Activated CD4-positive, alpha-beta T cell treated with anti-CD3 and anti-CD28 coated beads, Interleukin-10, Interleukin-2, amounts not matched to agents 100 ng/mL and 50 ng/mL, durations not matched to agents 16 hours and 8 hours (primary cell): ENCODE measurements at regions not wholly inside any gene's neighbourhood (a gene's known extent, or its start where the extent isn't known, plus 50 kb on each side); places are given as distances from the start of the nearest gene placed in this dataset.
"Not testable (repeated sequence)": the region's sequence is repeated elsewhere in the genome, so short reads cannot be mapped to it uniquely, and the experiment has no call there.

ENCODE experiments used
- DNase-seq: peaks from one replicate; pipeline ENCODE4 v3.0.0-alpha.2; 2020

DNA sequence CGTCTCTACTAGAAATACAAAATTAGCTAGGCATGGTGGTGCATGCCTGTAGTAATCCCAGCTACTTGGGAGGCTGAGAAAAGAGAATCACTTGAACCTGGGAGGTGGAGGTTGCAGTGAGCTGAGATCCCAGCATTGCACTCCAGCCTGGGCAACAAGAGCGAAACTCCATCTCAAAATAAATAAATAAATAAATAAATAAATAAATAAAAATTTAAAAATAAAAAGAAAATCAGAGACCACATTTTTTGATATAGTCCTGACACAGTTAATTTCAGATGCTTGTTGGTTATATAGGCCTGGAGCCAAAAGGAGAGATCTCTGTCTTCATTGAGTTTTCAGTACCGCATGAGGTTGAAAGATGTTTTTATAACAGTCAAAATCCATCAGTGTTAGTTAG is 388.3 kb downstream of the PRELID2 start:
- DNase-seq = not testable (repeated sequence)

DNA sequence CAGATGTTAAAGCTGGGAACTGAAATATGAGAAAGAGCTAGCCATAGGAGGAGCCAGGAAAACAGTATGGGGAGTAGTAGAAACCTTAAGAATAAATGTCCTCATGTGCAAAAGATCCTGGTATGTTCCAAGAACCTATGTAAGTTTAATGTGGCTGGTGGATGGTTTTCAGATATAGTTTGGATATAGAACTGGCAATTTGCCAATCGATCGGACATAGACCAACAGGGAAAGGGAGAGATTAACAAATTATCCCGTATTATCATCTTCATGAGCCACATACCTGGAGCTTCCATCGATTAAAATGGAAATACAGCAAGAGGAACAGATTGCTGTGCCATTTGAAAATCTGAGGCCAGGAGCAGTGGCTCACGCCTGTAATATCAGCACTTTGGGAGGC is 388.7 kb downstream of the PRELID2 start:
- no peak for DNase-seq

DNA sequence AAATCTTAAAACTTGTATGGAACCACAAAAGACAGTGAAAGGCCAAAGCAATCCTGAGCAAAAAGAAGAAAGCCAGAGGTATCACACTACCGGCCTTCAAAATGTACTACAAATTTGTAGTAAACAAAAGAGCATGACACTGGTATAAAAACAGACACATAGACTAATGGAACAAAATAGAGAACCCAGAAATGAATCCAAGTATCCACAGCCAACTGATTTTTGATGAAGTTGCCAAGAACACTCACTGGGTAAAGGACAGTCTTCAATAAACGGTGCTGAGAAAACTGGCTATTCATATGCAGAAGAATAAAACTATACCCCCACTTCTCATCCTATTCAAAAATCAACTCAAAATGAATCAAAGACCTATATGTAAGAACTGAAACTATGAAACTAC is 390.1 kb downstream of the PRELID2 start:
- DNase-seq = no peak

DNA sequence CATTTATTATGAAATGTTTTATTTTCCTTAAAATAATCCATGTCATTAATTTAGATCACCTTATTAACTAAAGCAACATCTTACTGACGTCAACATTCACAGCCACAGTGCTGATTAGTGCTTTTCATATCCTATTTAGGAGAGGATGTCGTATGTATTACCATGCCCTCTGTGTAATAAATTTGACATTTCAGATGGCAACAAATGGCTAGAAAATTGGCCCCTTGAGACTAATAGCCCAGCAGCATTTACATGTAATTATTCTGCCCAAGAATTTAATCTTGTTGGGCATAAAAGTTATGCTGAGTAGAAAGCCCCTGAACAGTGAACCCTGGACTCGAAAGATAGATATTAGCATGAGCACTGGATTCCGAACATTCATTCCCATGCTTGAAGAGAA is 391.2 kb downstream of the PRELID2 start:
- no peak for DNase-seq

DNA sequence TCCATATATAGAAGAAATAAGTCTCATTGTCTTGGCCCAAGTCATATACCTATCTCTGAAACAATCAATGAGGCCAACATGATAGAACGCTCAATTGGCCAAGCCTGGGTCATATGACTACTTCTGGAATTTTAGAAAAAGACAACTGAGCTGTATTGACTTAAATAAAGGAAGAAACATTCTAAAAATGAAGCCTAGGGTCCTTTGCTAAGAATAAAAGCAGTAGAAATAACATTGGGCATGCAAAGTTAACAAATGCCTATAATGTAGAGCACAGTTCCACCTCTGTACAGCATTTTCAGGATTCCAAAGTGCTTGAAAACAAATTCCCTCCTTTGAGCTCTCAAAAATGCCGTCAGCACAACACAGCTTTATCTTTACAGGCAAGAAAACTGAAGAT is 391.8 kb downstream of the PRELID2 start:
- DNase-seq = no peak

DNA sequence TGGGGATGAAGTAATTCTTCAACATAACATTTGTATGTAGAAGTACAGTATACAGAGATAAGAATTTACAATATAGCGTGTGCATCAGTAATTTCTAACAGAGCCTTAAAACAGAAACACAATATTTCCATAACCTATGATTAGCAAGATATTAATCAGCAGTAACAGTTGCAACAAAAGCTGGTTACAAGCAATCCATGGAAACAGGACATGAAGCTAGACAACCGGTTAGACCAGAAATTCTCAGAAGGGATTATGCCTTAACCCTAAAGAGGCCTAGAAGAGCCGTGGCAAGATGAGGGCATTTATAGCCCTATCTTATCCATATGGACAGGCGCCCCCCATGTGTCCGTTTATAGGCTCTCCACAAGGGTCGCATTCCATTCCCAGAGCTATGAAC is 392.5 kb downstream of the PRELID2 start:
- not testable (repeated sequence) for DNase-seq

DNA sequence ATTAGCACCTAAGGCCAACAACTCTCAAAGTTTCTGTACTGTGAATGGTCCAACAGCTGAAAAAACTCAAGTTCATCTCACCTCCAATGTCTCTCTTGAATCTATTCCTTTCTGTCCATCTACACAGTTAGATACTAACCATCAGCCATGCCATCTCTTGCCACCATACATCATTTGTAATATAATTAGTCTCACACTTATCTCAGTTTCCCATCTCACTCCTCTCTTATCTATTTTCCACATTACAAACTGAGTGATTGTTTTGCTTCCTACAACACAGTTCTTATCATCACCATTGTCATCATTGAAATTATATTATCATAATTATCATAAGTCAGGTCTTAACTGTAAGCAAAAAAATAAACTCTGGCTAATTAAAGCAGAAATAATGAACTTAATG is 393.9 kb downstream of the PRELID2 start:
- no peak for DNase-seq

DNA sequence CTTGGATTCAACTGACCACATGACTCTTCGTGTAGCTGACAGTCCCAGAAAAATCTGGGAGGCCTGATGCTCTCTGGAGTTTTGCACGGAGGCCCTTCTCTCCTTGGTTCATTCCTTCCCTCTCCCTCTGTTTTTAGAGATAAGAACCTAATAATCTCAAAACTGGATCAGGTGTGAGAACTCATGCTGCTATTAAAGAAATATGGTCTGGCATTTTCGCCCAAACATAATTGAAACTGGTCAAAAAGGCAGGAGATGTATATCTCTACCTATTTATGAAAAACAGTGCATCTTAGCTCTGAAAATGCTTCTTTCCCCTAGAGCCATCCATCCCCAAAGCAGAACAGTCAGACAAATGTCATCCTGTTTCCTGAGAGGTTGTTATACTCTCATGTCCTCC is 397.5 kb downstream of the PRELID2 start:
- no peak for DNase-seq

DNA sequence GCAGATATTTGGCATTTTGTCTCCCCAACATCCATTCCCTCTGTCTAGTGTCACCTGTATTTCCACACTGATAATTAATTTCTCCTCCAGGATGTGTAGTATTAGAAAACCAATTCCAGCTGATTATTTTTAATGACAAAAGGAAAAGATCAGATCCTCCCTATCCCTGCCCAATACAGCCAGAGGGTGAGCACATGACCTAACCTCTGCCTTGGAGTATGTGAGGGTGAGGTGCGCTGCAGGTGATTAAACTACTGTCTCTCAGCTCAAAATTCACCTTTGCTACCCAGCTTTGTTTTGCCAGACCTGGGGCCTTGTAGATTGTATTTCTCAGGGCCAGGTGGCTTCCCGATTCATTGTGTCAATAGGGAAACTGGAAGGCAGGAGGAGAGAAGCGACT is 402.1 kb downstream of the PRELID2 start:
- DNase-seq = no peak

DNA sequence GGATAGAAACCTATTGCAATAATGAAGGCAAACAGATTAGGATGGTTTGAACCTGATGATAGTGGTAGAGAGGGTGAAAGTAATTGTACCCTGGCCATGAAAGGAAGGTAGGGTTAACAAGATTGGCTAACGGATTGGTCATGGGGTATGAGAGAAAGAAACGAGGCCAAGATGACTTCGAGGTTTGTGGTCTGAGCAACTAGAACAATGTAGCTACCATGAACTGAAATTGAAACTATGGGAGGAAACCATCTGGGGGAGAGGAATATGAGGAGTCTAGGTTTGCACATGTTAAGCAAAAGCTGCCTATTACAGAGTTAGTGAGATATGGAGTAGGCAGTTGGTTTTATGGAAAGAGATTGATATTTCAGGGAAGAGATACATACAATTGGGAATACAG is 406.0 kb downstream of the PRELID2 start:
- no peak for DNase-seq

DNA sequence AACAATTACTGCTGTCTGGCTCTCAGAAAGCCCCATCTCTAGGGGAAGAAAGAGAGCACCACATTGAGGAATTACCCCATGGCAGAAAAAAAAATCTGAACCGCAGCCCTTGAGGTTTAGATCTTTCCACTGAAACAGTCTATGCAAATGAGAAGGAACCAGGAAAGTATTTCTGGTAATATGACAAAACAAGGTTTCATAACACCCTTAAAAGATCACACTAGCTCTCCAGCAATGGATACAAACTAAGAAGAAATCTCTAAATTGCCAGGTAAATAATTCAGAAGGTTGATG is 427.1 kb downstream of the PRELID2 start:
- DNase-seq = no peak

DNA sequence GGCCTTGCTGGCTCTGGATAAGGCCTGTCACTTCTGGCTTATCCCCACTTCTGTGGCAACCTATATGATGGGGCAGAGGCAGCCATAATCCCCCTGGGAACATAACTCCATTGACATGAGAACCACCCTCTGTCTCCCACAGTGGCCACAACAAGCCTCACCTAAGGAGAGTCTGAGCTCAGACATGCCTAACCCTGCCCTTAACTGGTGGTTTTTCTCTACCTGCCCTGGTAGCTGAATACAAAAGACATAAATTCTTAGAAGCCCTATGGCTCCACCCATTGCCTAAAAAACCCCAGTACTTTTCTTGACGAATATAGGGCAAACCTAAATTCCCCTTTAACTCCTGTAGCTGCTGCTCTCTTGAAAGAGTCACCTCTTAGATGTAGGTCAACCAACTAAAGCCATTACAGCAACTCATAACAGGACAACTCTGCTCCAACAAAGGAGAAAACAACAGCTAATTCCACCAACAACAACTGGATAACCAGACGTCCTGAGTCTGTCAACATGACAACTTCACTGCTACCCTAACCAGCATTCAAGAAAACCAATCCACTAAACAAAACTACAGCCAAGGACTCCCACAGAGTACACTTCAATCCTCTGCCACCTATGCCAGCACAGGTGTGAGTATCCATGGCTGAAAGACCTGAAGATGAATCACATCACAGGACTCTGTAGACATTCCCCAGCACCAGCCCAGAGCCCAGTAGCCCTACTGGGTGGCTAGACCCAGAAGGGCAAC is 427.7 kb downstream of the PRELID2 start:
- DNase-seq = no peak

DNA sequence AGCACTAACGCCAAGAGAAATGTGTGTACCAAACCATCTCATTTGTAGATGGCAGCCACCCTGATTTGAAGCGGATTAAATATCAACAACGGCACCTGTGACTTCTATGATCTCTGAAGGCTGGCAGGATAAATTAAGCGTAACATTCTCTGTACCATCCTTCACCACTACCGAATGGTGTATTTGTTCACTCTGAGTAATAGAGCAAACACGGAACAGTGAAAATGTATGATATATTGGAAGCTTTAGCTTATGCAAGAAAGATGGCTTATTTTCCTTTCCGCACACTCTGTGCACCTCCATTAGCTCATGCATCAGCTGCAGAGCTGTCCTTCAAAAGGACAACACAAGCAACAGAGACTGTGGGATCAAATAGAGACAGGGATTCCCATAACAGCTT is 431.1 kb downstream of the PRELID2 start:
- no peak for DNase-seq

DNA sequence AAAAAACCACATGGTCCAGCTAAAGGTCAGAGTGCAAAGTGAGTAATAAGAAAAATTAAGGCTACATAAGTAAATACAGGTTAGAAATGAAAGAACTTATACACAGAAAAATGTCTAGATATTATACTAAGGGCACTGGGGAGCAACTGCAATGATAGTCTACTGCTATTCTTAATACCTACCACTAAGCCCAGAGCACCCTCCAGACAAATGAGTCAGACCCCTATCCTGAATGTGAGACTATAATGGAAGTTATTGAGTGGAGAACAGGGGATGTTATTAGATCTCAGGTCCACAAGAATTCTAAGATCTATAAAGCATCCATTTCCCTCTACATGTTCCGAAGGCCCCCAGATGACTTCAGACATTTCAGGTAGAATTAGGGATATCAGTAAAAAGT is 438.3 kb downstream of the PRELID2 start:
- DNase-seq = no peak

DNA sequence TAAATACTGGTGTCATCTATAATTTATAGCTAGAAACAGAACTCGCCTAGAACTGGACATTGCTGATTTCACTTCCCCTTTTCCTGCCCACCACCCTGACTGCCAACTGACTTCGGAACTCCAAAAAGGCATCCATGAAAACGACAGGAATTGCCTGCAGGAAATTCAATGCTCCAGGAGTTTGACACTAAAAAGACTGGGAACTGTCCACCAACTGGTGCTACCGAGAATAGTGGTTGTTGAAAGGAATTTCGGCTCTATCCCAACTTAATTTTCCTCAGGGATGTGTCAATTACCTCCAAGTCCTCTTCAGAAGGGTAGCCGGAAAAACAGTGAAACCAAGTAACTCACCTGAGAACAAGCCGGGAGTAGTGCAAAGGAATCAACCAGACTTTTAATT is 440.0 kb downstream of the PRELID2 start:
- DNase-seq = not testable (repeated sequence)

DNA sequence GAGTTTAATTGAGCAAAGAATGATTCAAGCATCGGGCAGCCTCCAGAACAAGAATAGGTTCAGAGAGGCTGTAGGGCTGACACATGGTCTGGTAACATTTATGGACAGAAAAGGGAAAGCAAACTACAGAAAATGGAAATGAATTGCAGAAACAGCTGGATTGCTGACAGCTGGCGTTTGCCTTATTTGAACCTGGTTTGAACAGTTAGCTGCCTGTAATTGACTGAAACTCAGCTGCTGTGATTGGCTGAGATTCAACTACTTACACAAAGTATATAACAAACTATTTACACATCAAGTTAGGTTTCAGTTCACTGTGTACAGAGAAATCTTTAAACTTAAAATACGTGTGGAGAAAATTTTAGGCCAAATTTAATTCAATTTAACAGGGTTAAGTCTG is 441.7 kb downstream of the PRELID2 start:
- no peak for DNase-seq

DNA sequence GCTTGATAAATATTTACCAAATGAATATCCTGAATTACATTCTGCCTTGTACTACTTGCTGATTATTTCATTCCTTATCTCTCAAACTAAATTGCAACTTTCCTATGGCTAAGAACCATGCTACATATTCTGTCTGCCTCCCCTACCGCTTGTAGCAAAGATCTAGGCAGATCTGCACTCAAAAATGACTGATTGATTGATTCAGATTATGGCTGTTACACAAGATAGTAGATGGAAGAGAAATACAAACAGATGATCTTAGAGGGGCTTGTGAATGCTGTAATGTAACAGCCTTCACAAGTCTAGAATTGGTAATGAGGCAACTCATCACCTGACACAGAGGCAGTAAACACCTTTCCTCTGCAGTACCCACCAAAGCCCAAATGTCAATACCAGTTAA is 446.1 kb downstream of the PRELID2 start:
- no peak for DNase-seq

DNA sequence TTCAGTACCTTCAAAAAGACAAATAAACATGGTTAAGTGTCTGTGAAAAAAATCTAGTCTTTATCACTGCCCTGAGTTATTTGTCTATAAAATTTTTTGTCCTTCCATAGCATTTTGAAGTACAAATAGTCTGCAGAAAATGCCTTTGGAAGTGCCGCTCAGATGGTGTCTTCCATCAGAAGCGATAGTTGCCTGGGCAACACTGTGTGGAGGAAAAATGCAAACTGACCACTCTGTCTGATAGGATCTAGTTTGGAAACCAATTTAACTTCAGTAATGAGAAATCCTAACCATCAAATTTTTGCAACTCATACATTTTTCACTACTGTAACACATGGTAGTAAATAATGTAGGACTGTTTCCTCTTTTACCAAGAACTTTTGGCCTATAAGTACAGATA is 449.9 kb downstream of the PRELID2 start:
- DNase-seq = no peak

DNA sequence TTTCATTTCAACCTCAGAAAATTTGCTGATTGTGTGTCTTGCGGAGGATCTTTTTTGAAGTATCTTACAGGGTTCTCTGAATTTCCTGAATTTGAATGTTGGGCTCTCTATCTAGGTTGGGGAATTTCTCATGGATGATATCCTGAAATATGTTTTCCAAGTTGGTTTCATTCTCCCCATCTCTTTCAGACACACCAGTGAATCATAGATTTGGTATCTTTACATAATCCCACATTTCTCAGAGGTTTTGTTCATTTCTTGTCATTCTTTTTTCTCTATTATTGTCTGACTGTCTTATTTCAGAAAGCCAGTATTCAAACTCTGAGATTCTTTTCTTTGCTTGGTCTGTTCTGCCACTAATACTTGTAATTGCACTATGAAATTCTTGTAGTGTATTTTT is 456.9 kb downstream of the PRELID2 start:
- DNase-seq = no peak

DNA sequence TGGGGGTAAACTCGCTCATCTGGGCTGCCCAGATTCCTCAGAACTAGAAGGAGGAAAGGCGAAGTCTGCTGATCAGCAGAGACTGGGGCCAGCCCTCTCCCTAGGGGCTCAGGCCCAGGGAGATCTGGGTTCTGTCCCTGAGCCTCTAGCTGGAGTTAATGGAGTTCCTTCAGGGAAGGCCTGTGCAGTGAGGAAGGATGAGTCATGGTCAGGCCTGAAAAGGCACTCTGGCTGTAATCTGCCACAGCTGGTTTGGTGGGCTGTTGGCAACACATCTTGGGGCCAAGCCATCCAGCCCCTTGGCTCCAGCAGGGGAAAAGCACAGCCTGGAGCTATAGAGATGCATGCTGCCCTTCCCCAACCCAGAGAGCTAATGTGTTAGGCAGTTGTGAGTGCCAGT is 459.6 kb downstream of the PRELID2 start:
- DNase-seq = no peak

DNA sequence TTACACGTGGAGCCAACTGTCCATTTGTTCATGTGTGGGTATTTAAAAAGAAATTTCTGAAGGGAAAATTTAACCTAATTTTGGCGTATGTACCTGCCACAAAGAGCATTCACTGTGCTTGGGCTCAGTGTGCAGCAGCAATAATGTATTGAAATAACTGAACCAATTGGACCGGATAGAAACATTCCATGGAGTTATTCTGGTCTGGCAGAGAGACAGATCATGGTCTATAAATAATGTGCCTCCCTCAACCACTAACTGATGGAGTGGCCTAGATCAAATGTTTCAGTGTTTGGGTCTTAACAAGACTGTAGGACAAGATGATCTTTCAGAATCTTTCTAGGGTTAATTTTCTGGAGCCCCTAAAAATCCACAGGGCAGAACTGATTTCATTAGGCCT is 469.7 kb downstream of the PRELID2 start:
- no peak for DNase-seq

DNA sequence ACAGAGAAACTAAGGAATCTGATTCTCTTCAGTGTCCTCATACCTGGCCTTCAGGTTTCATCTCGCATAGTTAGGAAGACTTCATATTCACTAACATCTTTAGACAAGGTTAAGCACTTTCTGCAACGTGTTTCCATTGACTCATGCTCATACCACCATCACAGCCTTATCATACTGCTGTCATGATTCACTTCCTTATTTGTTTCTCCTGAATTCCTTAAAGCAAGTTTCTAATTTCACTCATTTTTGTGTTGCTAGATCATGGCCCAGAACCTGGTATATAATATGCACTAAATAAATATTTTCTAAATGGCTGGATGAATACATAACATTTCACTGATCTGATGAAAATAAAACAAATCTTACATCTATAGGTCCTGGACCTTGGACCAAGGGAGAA is 472.9 kb downstream of the PRELID2 start:
- DNase-seq = no peak

DNA sequence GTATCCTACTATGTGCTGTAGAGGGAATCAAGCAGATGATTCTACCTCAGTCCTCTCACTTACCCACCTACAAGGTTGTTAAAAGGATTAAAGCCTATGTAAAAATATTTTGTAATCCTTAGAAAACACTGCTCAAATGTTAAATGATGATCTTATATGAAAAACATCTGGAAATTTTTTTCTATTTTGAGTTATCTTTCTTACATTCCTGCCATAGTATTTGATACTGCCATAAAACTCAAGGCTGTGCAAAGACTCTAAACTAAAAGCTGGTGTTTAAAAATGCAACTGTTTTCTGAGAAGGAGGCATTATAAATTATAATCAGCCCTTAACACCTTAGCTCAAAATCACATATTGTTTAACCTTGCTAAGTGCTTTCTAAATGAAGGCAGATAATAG is 474.2 kb downstream of the PRELID2 start:
- no peak for DNase-seq

DNA sequence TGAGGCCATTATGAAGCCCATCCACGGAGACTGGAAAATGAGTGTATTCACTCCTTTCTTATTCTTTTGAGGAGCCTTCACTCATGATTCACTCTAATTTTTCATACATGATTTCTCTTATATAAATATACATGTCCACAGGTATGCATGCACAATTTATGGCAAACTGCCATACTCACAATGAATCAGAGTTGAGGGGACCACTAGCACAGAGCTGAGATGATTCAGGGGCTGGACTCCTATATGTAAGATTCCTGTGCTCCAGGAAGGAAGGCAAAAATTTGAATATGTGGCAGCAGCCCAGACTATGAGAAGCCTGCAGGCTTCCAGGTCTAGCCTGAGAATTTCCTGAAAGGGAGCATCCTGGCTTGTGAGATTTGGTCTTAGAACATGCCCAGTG is 484.6 kb downstream of the PRELID2 start:
- DNase-seq = no peak

DNA sequence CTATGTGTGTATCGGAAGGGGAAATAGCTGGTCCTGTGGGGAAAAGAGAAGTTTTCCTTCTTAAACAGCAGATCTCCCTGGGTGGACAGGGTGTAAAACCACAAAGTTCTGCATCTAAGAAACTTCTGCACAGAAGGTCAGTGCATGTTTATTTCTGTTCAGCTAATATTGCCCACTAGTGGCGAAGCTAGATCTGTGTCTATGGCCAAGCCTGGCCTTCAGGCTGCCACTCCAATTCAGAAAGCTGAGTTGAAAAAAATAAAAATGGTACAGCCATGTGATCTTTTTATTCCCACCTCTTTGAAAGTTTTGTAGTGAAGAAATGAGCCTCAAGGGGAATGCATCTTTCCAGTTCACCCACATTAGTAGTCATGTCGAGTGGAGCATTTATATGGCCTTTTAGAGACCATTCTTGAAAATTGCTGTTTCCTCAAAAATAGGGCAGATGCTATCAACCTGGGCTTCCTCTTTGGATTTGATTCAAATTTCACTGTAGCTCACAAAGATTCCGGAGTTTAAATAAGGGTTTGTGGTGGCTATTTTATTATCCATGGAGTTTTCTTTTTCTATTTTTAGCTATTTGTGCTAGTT is 488.0 kb downstream of the PRELID2 start:
- DNase-seq = no peak
